GM12873 (cell line): ENCODE measurements at regions not wholly inside any gene's neighbourhood (a gene's known extent, or its start where the extent isn't known, plus 50 kb on each side); places are given as distances from the start of the nearest gene placed in this dataset.

Source experiments
- TF ChIP-seq, protein P1 (sequence below): IDR thresholded peaks from 2 replicates; pipeline ENCODE4 v1.5.1; 2012; ENCODE audit warnings: low read depth, mild to moderate bottlenecking, moderate library complexity, low read length, control low read depth; ENCODE audit not compliant: insufficient read depth; ENCODE audit errors: missing control alignments

DNA sequence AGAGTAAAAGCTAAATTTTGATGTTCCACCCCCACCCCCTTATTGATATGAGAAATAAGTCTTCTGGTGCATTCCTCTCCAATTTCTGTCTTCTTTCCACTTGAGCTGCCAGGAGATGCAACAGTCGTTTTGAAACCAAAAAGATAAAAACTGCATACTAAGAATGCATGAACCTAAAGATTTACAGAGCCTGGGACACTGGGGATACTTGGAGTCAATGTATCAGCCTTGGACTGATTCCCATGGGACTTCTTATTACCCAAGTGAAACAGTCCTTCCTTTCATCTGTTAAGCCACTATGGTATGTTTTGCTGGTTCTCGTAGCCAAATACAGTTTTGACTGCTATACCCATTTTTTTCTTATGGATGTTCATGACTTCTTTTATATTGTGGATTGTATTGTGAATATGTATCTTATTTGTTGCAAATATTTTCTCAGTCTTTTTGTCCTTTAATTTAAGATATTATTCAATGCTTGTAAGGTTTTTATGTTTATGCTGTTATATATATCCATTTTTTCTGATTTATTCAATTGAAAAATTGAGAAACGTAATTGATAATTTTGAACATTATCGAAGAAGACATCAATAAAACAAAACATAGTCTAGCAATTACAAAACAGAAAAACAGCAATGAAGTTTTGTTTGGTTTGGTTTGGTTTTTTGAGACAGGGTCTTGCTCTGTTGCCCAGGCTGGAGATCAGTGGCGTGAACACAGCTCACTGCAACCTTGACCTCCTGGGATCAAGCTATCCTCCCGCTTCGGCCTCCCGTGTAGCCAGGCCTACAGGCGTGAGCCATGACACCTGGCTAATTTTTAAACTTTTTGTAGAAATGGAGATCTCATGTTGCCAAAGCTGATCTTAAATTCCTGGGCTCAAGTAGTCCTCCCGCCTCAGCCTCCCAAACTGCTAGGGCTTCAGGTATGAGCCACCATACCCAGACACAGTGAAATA lies 85.4 kb upstream of the ETV6 start:
- TF ChIP-seq, protein P1, sequence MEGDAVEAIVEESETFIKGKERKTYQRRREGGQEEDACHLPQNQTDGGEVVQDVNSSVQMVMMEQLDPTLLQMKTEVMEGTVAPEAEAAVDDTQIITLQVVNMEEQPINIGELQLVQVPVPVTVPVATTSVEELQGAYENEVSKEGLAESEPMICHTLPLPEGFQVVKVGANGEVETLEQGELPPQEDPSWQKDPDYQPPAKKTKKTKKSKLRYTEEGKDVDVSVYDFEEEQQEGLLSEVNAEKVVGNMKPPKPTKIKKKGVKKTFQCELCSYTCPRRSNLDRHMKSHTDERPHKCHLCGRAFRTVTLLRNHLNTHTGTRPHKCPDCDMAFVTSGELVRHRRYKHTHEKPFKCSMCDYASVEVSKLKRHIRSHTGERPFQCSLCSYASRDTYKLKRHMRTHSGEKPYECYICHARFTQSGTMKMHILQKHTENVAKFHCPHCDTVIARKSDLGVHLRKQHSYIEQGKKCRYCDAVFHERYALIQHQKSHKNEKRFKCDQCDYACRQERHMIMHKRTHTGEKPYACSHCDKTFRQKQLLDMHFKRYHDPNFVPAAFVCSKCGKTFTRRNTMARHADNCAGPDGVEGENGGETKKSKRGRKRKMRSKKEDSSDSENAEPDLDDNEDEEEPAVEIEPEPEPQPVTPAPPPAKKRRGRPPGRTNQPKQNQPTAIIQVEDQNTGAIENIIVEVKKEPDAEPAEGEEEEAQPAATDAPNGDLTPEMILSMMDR, result no peak

DNA sequence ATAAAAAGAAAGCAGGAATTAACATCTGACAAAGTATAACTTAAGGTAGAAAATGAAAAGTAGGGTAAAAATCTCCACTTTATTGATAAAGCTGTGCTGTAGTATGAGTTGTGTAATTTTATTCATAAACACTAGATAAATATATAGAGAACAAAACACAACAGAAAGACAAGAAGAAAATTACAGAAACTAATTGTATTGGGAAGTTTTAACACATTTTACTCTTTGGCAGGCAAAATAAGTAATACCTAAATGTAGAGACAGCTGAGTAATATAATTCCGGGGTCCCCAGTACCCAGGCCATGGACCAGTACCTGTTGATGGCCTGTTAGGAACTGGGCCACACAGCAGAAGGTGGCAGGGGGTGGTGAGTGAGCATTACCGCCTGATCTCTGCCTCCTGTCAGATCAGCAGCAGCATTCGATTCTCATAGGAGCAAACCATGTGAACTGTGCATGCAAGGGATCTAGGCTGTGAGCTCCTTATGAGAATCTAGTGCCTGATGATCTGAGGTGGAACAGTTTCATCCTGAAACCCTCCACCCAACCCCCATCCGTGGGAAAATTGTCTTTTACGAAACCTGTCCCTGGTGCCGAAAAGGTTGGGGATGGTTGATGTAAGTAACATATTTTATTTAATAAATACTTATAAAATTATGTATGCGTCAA lies 84.4 kb upstream of the ETV6 start:
- TF ChIP-seq, protein P1, result no peak

DNA sequence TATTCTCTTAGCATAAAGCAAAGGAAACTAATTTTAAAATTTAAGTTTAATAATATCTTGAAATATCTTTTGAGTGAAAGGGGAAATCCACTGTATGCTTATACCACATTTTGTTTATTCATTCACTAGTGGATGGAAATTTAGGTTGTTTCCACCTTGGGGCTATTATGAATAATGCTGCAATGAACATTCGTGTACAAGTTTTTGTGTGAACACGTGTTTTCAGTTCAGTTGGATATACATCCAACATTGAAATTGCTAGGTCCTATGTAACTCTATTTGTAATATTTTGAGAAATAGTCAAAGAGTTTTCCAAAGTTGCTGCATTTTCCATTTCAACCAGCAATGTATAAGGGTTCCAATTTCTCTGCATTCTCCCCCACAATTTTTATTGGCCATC lies 83.7 kb upstream of the ETV6 start:
- TF ChIP-seq, protein P1, result no peak

DNA sequence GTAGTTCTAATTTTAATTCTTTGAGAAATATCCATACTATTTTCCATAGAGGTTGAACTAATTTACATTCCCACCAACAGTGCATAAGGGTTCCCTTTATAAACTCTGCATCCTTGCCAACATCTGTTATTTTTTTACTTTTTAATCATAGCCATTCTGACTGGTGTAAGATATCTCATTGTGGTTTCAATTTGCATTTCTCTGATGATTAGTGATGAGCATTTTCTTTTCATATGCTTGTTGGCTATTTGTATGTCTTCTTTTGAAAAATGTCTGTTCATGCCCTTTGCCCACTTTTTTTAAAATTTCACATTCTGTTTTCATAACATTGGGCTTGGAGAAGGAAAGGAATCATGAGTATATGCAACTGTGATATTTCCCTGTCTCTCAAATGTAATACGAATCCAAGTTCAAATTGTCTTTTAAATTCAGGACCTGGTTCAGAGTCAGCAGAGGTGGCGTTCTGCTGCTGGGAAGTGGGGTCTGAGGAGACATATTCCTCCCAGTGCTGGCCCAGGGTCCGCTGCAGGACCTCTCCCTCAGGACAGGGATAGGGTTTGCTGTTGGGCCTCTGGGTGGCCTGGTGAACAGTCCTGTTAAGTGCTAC lies 81.2 kb upstream of the ETV6 start:
- TF ChIP-seq, protein P1, result no peak

DNA sequence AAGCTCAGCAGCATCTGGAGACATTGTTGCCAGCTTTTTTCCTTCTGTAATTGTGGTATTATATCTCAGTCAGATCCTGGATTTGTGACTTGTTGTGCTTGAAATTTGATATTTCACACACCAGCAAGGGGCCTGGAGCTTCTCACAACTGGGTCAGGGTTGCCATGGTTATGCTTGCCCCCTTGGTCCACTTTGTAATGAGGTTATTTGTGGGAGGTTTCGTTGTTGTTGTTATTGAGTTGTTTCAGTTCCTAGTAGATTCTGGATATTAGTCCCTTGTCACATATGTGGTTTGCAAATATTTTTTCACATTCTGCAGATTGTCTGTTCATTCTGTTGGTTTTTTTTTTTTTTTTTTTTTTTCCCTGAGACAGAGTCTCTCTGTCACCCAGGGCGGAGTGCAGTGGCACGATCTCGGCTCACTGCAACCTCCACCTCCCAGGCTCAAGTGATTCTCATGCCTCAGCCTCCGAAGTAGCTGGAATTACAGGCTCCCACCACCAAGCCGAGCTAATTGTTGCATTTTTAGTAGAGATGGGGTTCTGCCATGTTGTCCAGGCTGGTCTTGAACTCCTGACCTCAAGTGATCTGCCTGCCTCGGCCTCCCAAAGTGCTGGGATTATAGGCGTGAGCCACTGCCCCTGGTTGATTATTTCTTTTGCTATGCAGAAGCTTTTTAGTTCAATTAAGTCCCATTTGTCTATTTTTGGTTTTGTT lies 80.6 kb upstream of the ETV6 start:
- TF ChIP-seq, protein P1, result no peak

DNA sequence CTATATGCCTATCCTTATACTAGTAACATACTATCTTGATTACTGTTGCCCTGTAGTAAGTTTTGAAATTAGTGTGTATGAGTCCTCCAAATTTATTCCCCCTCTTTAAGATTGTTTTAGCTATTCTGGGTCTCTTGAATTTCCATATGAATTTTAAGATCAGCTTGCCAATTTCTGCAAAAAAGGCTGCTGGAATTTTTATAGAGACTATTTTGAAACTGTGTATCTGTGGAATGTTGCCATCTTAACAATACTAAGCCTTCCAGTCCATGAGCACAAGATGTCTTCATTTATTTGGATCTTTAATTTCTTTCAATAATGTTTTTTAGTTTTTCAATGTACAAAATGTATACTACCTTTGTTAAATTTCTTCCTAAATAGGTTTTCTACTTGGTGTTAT lies 79.8 kb upstream of the ETV6 start:
- TF ChIP-seq, protein P1, result no peak
